MCF 10A (cell line): ENCODE measurements at regions not wholly inside any gene's neighbourhood (a gene's known extent, or its start where the extent isn't known, plus 50 kb on each side); places are given as distances from the start of the nearest gene placed in this dataset.

Source experiments
- BruUV-seq: library from RNA; stranded (reverse); fragments of 400-500 nt; replicated peaks from 2 replicates; lab custom pipeline; 2021; lab: Mats Ljungman, UMichigan
- CTCF ChIA-PET: fragments of 300-600 bp; sonication (Branson Sonifier 250); formaldehyde crosslinking; extraction: SDS; loops from one replicate; lab custom pipeline; 2021; ENCODE audit warnings: antibody characterized with exemption, inconsistent platforms; lab: Yijun Ruan, JAX
- POLR2A ChIA-PET: fragments of 300-600, 350-650 bp; sonication (Branson Sonifier 250); formaldehyde crosslinking; extraction: SDS; loops from one replicate; lab custom pipeline; 2020; ENCODE audit warnings: antibody characterized with exemption, inconsistent platforms; lab: Yijun Ruan, JAX
- DNase-seq: peaks from one replicate; pipeline ENCODE4 v3.0.0-alpha.2; 2018; ENCODE audit not compliant: unreplicated experiment
- H3K27ac Mint-ChIP-seq: one replicate; pipeline ENCODE4 v1.8.0; 2022; ENCODE audit warnings: mild to moderate bottlenecking, low read depth, mixed read lengths; ENCODE audit not compliant: unreplicated experiment
- H3K27me3 Mint-ChIP-seq: one replicate; pipeline ENCODE4 v1.8.0; 2022; ENCODE audit warnings: mixed read lengths; ENCODE audit not compliant: insufficient read depth, unreplicated experiment
- H3K36me3 Mint-ChIP-seq: one replicate; pipeline ENCODE4 v1.8.0; 2022; ENCODE audit warnings: mild to moderate bottlenecking, moderate library complexity, mixed read lengths; ENCODE audit not compliant: insufficient read depth, unreplicated experiment
- H3K4me1 Mint-ChIP-seq: one replicate; pipeline ENCODE4 v1.8.0; 2022; ENCODE audit warnings: mixed read lengths; ENCODE audit not compliant: insufficient read depth, unreplicated experiment
- H3K4me3 Mint-ChIP-seq: one replicate; pipeline ENCODE4 v1.8.0; 2022; ENCODE audit warnings: mild to moderate bottlenecking, moderate library complexity, mixed read lengths; ENCODE audit not compliant: unreplicated experiment
- H3K9me3 Mint-ChIP-seq: one replicate; pipeline ENCODE4 v1.8.0; 2022; ENCODE audit warnings: mixed read lengths; ENCODE audit not compliant: unreplicated experiment
- CTCF ChIP-seq: fragments of 200-600 bp; IDR thresholded peaks from one replicate; pipeline ENCODE4 v1.8.0; 2022; ENCODE audit warnings: antibody characterized with exemption, mild to moderate bottlenecking; ENCODE audit not compliant: unreplicated experiment
- intact Hi-C: fragments of 100-400 bp; cut with micrococcal nuclease; formaldehyde crosslinking; loops from 2 replicates; pipeline ENCODE4 v1.14.1; 2022

GRCh38 chr13:65864039-65864438 is 1366.1 kb downstream of the PCDH9 start:
- no peaks in the 10 kb centered on the region for H3K9me3 Mint-ChIP-seq
- no peak for DNase-seq
- H3K4me1 Mint-ChIP-seq, result no peaks in the 10 kb centered on the region
- no peak for TF ChIP-seq CTCF
- H3K27ac Mint-ChIP-seq, result no peak overlapping the region
- ChIA-PET CTCF (no interaction called here), POLR2A (no interaction called here)
- H3K4me3 Mint-ChIP-seq, result no peak overlapping the region
- no peaks in the 10 kb centered on the region for H3K36me3 Mint-ChIP-seq
- no TSS peak for BruUV-seq
- intact Hi-C loops, result no loop called here
- no peaks in the 10 kb centered on the region for H3K27me3 Mint-ChIP-seq

GRCh38 chr13:65860306-65860705 is 1369.8 kb downstream of the PCDH9 start:
- H3K9me3 Mint-ChIP-seq, result no peaks in the 10 kb centered on the region
- no TSS peak for BruUV-seq
- POLR2A ChIA-PET, result no interaction called here
- DNase-seq, result no peak
- TF ChIP-seq CTCF, result no peak
- H3K4me3 Mint-ChIP-seq, result no peak overlapping the region
- intact Hi-C loops, result no loop called here
- no peak overlapping the region for H3K27ac Mint-ChIP-seq
- H3K4me1 Mint-ChIP-seq, result peaks cover 2% of the 10 kb centered on the region
- CTCF ChIA-PET, result interaction anchor here (0.7 kb wide), 1 partner anchor 785 kb away, joined by 3 read pairs; no protein-coding TSS in a partner anchor
- no peaks in the 10 kb centered on the region for H3K27me3 Mint-ChIP-seq
- no peaks in the 10 kb centered on the region for H3K36me3 Mint-ChIP-seq

GRCh38 chr13:65857942-65858565 is 1372.1 kb downstream of the PCDH9 start:
- ChIA-PET CTCF (interaction anchor here (0.7 kb wide), 1 partner anchor 27 kb away, joined by 3 read pairs; no protein-coding TSS in a partner anchor), POLR2A (no interaction called here)
- H3K36me3 Mint-ChIP-seq, result no peaks in the 10 kb centered on the region
- no peak overlapping the region for H3K4me3 Mint-ChIP-seq
- BruUV-seq, result no TSS peak
- intact Hi-C loops, result no loop called here
- H3K4me1 Mint-ChIP-seq, result peaks cover 9% of the 10 kb centered on the region
- H3K9me3 Mint-ChIP-seq, result no peaks in the 10 kb centered on the region
- H3K27ac Mint-ChIP-seq, result no peak overlapping the region
- no peak for DNase-seq
- no peaks in the 10 kb centered on the region for H3K27me3 Mint-ChIP-seq
- TF ChIP-seq CTCF, result no peak

GRCh38 chr13:65856431-65856830 is 1373.7 kb downstream of the PCDH9 start:
- no peak for TF ChIP-seq CTCF
- Mint-ChIP-seq H3K27me3 (no peaks in the 10 kb centered on the region), H3K4me3 (no peak overlapping the region), H3K27ac (no peak overlapping the region), H3K9me3 (no peaks in the 10 kb centered on the region), H3K4me1 (peaks cover 9% of the 10 kb centered on the region), H3K36me3 (no peaks in the 10 kb centered on the region)
- no peak for DNase-seq
- BruUV-seq, result no TSS peak
- ChIA-PET POLR2A (no interaction called here), CTCF (no interaction called here)
- intact Hi-C loops, result no loop called here
